Aorta (tissue), 5 donors: ENCODE measurements at regions not wholly inside any gene's neighbourhood (a gene's known extent, or its start where the extent isn't known, plus 50 kb on each side); places are given as distances from the start of the nearest gene placed in this dataset.

Experiments
- ATAC-seq: fragments of 200-7000 bp; cut with Tn5 transposase; one replicate; pipeline ENCODE4 v1.9.1; 2022; ENCODE audit warnings: moderate library complexity; ENCODE audit not compliant: low FRiP score
- DNase-seq, 2 donors: peaks; one replicate each; pipeline ENCODE4 v3.0.0-alpha.2; 2020
- H3K27ac ChIP-seq, 2 donors: one replicate each; pipeline ENCODE4 v1.5.1; 2013; ENCODE audit warnings: low read length in 2 of 2, mild to moderate bottlenecking in 2 of 2, moderate library complexity in 2 of 2, control low read depth in 1 of 2, inconsistent platforms in 1 of 2, low read depth in 1 of 2
- H3K27me3 ChIP-seq, 2 donors: one replicate each; pipeline ENCODE4 v1.6.1; 2013; ENCODE audit warnings: control low read depth in 1 of 2, low read length in 1 of 2, mild to moderate bottlenecking in 1 of 2, moderate library complexity in 1 of 2; ENCODE audit not compliant: insufficient read depth in 2 of 2, control insufficient read depth in 1 of 2
- H3K36me3 ChIP-seq, 2 donors: one replicate each; pipeline ENCODE4 v1.6.1; 2013; ENCODE audit warnings: control low read depth in 1 of 2, low read length in 1 of 2, mild to moderate bottlenecking in 1 of 2; ENCODE audit not compliant: insufficient read depth in 2 of 2, control insufficient read depth in 1 of 2
- H3K4me1 ChIP-seq, 2 donors: one replicate each; pipeline ENCODE4 v1.6.1; 2013; ENCODE audit warnings: low read length in 2 of 2, control low read depth in 1 of 2, mild to moderate bottlenecking in 1 of 2, moderate library complexity in 1 of 2; ENCODE audit not compliant: insufficient read depth in 2 of 2, control insufficient read depth in 1 of 2
- H3K4me3 ChIP-seq, 2 donors: one replicate each; pipeline ENCODE4 v1.5.1; 2013; ENCODE audit warnings: low read length in 2 of 2, control low read depth in 1 of 2, mild to moderate bottlenecking in 1 of 2
- H3K9me3 ChIP-seq: one replicate; pipeline ENCODE4 v1.6.1; 2013; ENCODE audit warnings: mild to moderate bottlenecking, low read length; ENCODE audit not compliant: control insufficient read depth
- WGBS, 2 donors: extraction: QIAGEN DNeasy Blood & Tissue Kit; methylation state at CpG; one replicate each; pipeline ENCODE4 v1.1.7; 2013; 5-methylcytosine and 5-hydroxymethylcytosine counted together
- intact Hi-C, 2 donors: fragments of 100-400 bp; cut with DNase I; formaldehyde crosslinking; loops; one replicate each; pipeline versions ENCODE4 v1.14.2 to v1.15.0; 2022
- donor health status: healthy with polysubstance abuse.
- donor health status: Bipolar disorder and iron deficiency.
- donor health status: DM: no; HTN: no; CAD: no.
- donor health status: DM: no; HTN: no; CAD: no.
- donor health status: DM: yes; HTN: yes; CAD: no.

DNA sequence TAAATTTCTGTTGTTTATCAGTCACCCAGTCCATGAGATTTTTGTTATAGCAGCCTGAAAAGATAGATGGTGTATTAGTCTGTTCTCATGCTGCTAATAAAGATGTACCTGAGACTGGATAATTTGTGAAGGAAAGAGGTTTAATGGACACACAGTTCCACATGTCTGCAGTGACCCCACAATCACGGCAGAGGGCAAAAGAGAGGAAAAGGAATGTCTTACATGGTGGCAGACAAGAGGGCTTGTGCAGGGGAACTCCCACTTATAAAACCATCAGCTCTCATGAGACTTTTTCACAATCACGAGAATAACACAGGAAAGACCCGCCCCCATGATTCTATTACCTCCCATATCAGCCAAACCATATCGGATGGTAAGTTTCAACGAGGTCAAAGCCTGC is 309.2 kb downstream of the LIG4 start:
- H3K4me1 ChIP-seq, result no peaks in the 10 kb centered on the region
- no peaks in the 10 kb centered on the region for H3K9me3 ChIP-seq
- WGBS, 2 donors, result 77 to 84% methylated on average over 5 of the region's 5 CpGs
- DNase-seq (no peak), ATAC-seq (no peak)
- intact Hi-C loops, result no loop called here
- H3K4me3 ChIP-seq, result no peak overlapping the region
- H3K27me3 ChIP-seq, result no peaks in the 10 kb centered on the region
- H3K36me3 ChIP-seq, result no peaks in the 10 kb centered on the region
- H3K27ac ChIP-seq, result no peak overlapping the region

DNA sequence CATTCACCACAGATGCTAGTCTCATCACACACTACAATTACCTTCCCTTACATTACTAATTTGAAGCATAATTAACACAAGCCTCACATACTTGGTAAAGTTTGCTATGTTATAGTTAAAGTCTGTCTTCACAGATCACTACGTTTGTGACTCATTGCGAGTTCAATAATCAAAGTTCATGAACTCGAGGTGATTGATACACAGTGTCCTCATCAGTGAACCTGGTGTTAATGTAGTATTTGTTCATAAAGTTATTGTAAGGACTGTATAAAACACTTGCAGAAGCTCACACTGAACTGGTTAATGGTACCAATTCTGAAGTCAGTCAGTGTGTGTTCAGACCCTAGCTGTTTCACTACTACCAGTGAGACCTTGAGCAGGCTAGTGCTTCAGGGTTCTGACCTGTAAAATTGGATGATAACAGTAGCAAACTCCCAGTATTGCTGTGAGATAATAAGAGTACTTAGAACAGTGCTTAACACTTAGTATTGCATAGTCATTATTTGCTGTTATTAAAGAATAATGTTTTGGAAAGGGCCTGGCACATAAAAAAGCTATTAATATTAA is 313.3 kb downstream of the LIG4 start:
- 70 to 83% methylated on average over 3 of the region's 3 CpGs for WGBS, 2 donors
- no peak for ATAC-seq
- Histone ChIP-seq H3K4me1 (no peaks in the 10 kb centered on the region), H3K27ac (no peak overlapping the region), H3K4me3 (no peak overlapping the region), H3K36me3 (no peaks in the 10 kb centered on the region), H3K27me3 (no peaks in the 10 kb centered on the region), H3K9me3 (no peaks in the 10 kb centered on the region)
- no peak for DNase-seq
- intact Hi-C loops, result no loop called here

- ATAC-seq (no peak), DNase-seq (no peak)
- intact Hi-C loops, result no loop called here
- no peak overlapping the region for H3K4me3 ChIP-seq
- 45 to 50% methylated on average over 2 of the region's 2 CpGs for WGBS, 2 donors
- no peaks in the 10 kb centered on the region for H3K36me3 ChIP-seq
- no peaks in the 10 kb centered on the region for H3K4me1 ChIP-seq
- H3K27me3 ChIP-seq, result no peaks in the 10 kb centered on the region
- no peaks in the 10 kb centered on the region for H3K9me3 ChIP-seq
- no peak overlapping the region for H3K27ac ChIP-seq
Observed at GRCh38 chr13:107901230-107901629, 314.1 kb downstream of the LIG4 start.

DNA sequence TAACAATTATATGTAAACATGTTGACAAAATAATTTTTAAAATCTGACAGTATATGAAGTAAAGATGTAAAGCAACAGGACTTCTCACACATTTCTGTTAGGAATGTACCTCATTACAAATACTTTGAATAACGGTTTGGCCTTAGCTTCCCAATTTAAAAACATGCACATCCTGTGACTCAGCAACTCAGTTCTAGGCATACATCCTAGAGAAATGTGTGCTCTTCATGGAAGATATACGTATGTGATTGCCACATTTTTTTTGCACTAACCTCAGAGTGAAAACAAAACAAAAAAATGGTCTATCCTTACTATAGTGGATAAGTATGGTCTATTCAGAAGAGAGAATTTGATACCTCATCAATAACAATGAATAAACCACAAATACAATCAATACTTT is 314.6 kb downstream of the LIG4 start:
- H3K4me1 ChIP-seq, result no peaks in the 10 kb centered on the region
- intact Hi-C loops, result no loop called here
- DNase-seq (no peak), ATAC-seq (no peak)
- H3K9me3 ChIP-seq, result no peaks in the 10 kb centered on the region
- no peak overlapping the region for H3K4me3 ChIP-seq
- no peak overlapping the region for H3K27ac ChIP-seq
- no peaks in the 10 kb centered on the region for H3K36me3 ChIP-seq
- no peaks in the 10 kb centered on the region for H3K27me3 ChIP-seq
- WGBS, 2 donors, result 51 to 55% methylated on average over 2 of the region's 2 CpGs

- DNase-seq (no peak), ATAC-seq (no peak)
- Histone ChIP-seq H3K9me3 (peaks cover 5% of the 10 kb centered on the region), H3K36me3 (no peaks in the 10 kb centered on the region), H3K4me1 (no peaks in the 10 kb centered on the region), H3K4me3 (no peak overlapping the region), H3K27ac (no peak overlapping the region), H3K27me3 (no peaks in the 10 kb centered on the region)
- intact Hi-C loops, result no loop called here
- WGBS, 2 donors, result 68 to 77% methylated on average over 2 of the region's 2 CpGs
Observed at GRCh38 chr13:107886118-107886517, 329.2 kb downstream of the LIG4 start.

GRCh38 chr13:107884564-107884963 is 330.8 kb downstream of the LIG4 start:
- DNase-seq (no peak), ATAC-seq (no peak)
- Histone ChIP-seq H3K4me3 (no peak overlapping the region), H3K9me3 (peaks cover 2% of the 10 kb centered on the region), H3K27ac (no peak overlapping the region), H3K27me3 (no peaks in the 10 kb centered on the region), H3K36me3 (no peaks in the 10 kb centered on the region), H3K4me1 (no peaks in the 10 kb centered on the region)
- intact Hi-C loops, result no loop called here

- Histone ChIP-seq H3K27me3 (no peaks in the 10 kb centered on the region), H3K9me3 (peaks cover 2% of the 10 kb centered on the region), H3K4me1 (no peaks in the 10 kb centered on the region), H3K27ac (no peak overlapping the region), H3K4me3 (no peak overlapping the region), H3K36me3 (no peaks in the 10 kb centered on the region)
- 33 to 44% methylated on average over 8 of the region's 8 CpGs for WGBS, 2 donors
- intact Hi-C loops, result no loop called here
- DNase-seq (no peak), ATAC-seq (no peak)
Observed at GRCh38 chr13:107883561-107884175, 331.7 kb downstream of the LIG4 start.

DNA sequence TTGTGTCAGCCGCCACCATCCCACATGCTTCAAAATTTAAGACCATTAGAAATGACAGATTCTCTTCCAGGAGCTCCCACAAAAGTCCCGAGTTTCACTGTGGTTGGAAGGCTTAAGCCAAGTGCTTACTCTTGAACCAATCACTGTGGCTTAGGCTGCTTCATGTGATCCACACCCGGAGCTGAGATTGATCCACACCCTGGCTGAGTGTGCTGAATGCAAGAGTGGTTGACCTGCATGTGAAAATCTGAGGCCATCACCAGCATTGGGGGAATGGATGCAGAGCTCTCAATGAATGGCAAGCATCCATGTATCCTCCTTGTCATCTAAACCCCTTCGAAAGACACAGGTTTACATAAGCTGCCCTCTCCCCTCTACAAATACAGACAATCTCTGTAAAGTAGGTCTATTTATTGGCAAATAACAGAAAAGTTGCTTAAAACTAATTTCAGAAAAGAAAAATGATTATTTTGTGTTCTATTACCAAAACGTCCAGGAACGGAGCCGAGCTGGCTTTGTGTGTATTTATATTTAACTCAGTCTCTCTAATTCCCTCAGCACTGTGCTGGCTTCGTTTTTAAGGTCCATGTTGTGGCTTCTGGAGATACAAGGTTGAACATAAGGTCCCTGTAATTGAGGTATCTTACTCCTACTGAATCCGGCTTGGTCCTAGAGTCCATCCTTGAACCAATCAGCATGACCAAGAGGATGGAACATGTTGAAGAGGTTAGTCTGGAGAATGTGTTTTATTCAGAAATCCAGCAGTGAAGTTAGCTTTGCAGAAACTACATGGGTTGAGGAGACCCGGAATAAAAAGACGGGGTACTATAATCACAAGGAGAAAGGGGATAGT is 332.4 kb downstream of the LIG4 start:
- no peaks in the 10 kb centered on the region for H3K9me3 ChIP-seq
- ATAC-seq (no peak), DNase-seq (no peak)
- intact Hi-C loops, result no loop called here
- H3K4me1 ChIP-seq, result no peaks in the 10 kb centered on the region
- H3K4me3 ChIP-seq, result no peak overlapping the region
- WGBS, 2 donors, result 73 to 76% methylated on average over 11 of the region's 11 CpGs
- no peaks in the 10 kb centered on the region for H3K27me3 ChIP-seq
- H3K36me3 ChIP-seq, result no peaks in the 10 kb centered on the region
- no peak overlapping the region for H3K27ac ChIP-seq

DNA sequence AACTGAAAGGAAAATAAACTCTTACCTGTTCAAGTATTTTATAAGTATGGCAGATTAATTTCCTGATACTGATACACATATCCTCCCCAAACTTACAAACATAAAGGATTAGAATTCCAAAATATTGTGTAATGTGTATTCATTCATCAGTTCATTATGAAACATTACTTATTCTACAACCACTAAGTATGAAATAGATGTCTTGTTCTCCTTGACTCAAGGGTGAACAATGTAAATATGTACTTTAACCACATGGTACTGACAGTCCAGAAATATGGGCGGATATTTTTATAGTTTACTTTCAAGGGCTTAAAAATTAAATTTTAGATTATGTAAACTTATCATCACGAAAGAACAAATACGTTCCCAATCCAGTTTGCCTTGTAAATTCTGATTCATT is 334.0 kb downstream of the LIG4 start:
- intact Hi-C loops, result no loop called here
- DNase-seq (no peak), ATAC-seq (no peak)
- H3K4me1 ChIP-seq, result no peaks in the 10 kb centered on the region
- no peak overlapping the region for H3K4me3 ChIP-seq
- no peak overlapping the region for H3K27ac ChIP-seq
- WGBS, 2 donors, result 82 to 85% methylated on average over 3 of the region's 3 CpGs
- no peaks in the 10 kb centered on the region for H3K27me3 ChIP-seq
- H3K36me3 ChIP-seq, result no peaks in the 10 kb centered on the region
- H3K9me3 ChIP-seq, result no peaks in the 10 kb centered on the region
